SK-N-SH treated with all-trans-retinoic acid at 6 μM for 48 hours (cell line): ENCODE measurements at regions not wholly inside any gene's neighbourhood (a gene's known extent, or its start where the extent isn't known, plus 50 kb on each side); places are given as distances from the start of the nearest gene placed in this dataset.

Source experiments
- ATAC-seq: fragments of 200-7000 bp; cut with Tn5 transposase; 3 replicates; pipeline ENCODE4 v1.9.1; 2020; ENCODE audit warnings: mild to moderate bottlenecking, moderate library complexity
- BACH2 ChIP-seq: fragments of 250-450 bp; sonication (Bioruptor Pico); IDR thresholded peaks from 2 replicates; pipeline ENCODE4 v1.9.0; 2021; ENCODE audit warnings: mild to moderate bottlenecking, borderline replicate concordance
- CSDC2 ChIP-seq: fragments of 250-450 bp; sonication (Bioruptor Pico); IDR thresholded peaks from 2 replicates; pipeline ENCODE4 v1.5.0; 2020; ENCODE audit warnings: mild to moderate bottlenecking, moderate library complexity
- ESRRG ChIP-seq: fragments of 250-450 bp; sonication (Bioruptor Pico); IDR thresholded peaks from 2 replicates; pipeline ENCODE4 v1.6.1; 2021; ENCODE audit warnings: mild to moderate bottlenecking
- GLIS3 ChIP-seq: fragments of 250-450 bp; sonication (Bioruptor Pico); IDR thresholded peaks from 2 replicates; pipeline ENCODE4 v1.5.0; 2020; ENCODE audit warnings: mild to moderate bottlenecking, moderate library complexity
- ISL1 ChIP-seq: fragments of 250-450 bp; sonication (Bioruptor Pico); IDR thresholded peaks from 2 replicates; pipeline ENCODE4 v2.1.2; 2022; ENCODE audit warnings: mild to moderate bottlenecking, moderate library complexity
- OSR1 ChIP-seq: fragments of 250-450 bp; sonication (Bioruptor Pico); IDR thresholded peaks from 2 replicates; pipeline ENCODE4 v1.8.0; 2022; ENCODE audit warnings: moderate library complexity, mild to moderate bottlenecking, inconsistent platforms
- PPARA ChIP-seq: fragments of 250-450 bp; sonication (Bioruptor Pico); IDR thresholded peaks from 2 replicates; pipeline ENCODE4 v1.5.0; 2020; ENCODE audit warnings: mild to moderate bottlenecking, borderline replicate concordance
- RARB ChIP-seq: fragments of 250-450 bp; sonication (Bioruptor Pico); IDR thresholded peaks from 2 replicates; pipeline ENCODE4 v1.8.0; 2021; ENCODE audit warnings: mild to moderate bottlenecking, moderate library complexity
- SNAI2 ChIP-seq: fragments of 250-450 bp; sonication (Bioruptor Pico); IDR thresholded peaks from 2 replicates; pipeline ENCODE4 v1.5.0; 2020; ENCODE audit warnings: mild to moderate bottlenecking, moderate library complexity
- TCF4 ChIP-seq: fragments of 250-450 bp; sonication (Bioruptor Pico); IDR thresholded peaks from 2 replicates; pipeline ENCODE4 v1.8.0; 2021; ENCODE audit warnings: mild to moderate bottlenecking, moderate library complexity, borderline replicate concordance
- TSHZ2 ChIP-seq: fragments of 250-450 bp; sonication (Bioruptor Pico); IDR thresholded peaks from 2 replicates; pipeline ENCODE4 v1.5.0; 2020; ENCODE audit warnings: mild to moderate bottlenecking, moderate library complexity
- ZC3H10 ChIP-seq: fragments of 250-450 bp; sonication (Bioruptor Pico); IDR thresholded peaks from 2 replicates; pipeline ENCODE4 v1.5.1; 2021; ENCODE audit warnings: mild to moderate bottlenecking, moderate library complexity
- ZFP3 ChIP-seq: fragments of 250-450 bp; sonication (Bioruptor Pico); IDR thresholded peaks from 2 replicates; pipeline ENCODE4 v1.5.0; 2020; ENCODE audit warnings: mild to moderate bottlenecking, moderate library complexity
- ZFP30 ChIP-seq: fragments of 450-650 bp; formaldehyde crosslinking; IDR thresholded peaks from 2 replicates; pipeline ENCODE4 v1.5.0; 2022; ENCODE audit warnings: mild to moderate bottlenecking, moderate library complexity
- ZNF565 ChIP-seq: fragments of 450-650 bp; formaldehyde crosslinking; conservative IDR thresholded peaks from 2 replicates; pipeline ENCODE4 v1.5.0; 2020; ENCODE audit warnings: low read depth, mild to moderate bottlenecking, moderate library complexity
- ZNF70 ChIP-seq: fragments of 450-650 bp; formaldehyde crosslinking; IDR thresholded peaks from 2 replicates; pipeline ENCODE4 v1.5.0; 2020; ENCODE audit warnings: mild to moderate bottlenecking, moderate library complexity
- ZNF8 ChIP-seq: fragments of 450-650 bp; formaldehyde crosslinking; IDR thresholded peaks from 2 replicates; pipeline ENCODE4 v1.5.0; 2020; ENCODE audit warnings: mild to moderate bottlenecking, moderate library complexity
- TF ChIP-seq, protein P1 (sequence below): fragments of 250-450 bp; sonication (Bioruptor Pico); IDR thresholded peaks from 2 replicates; pipeline ENCODE4 v1.5.1; 2020; ENCODE audit warnings: low read depth, mild to moderate bottlenecking, moderate library complexity
- TF ChIP-seq, protein P2 (sequence below): fragments of 250-450 bp; sonication (Bioruptor Pico); IDR thresholded peaks from 2 replicates; pipeline ENCODE4 v1.8.0; 2021; ENCODE audit warnings: low read depth, mild to moderate bottlenecking, moderate library complexity, borderline replicate concordance
- TF ChIP-seq, protein P3 (sequence below): fragments of 250-450 bp; sonication (Bioruptor Pico); IDR thresholded peaks from 2 replicates; pipeline ENCODE4 v1.5.1; 2021; ENCODE audit warnings: mild to moderate bottlenecking, moderate library complexity
- TF ChIP-seq, protein P4 (sequence below): fragments of 250-450 bp; sonication (Bioruptor Pico); IDR thresholded peaks from 2 replicates; pipeline ENCODE4 v1.8.0; 2020; ENCODE audit warnings: mild to moderate bottlenecking, moderate library complexity, borderline replicate concordance

- ATAC-seq, result no peak
- no peak for TF ChIP-seq SNAI2 (CRISPR knock-in tag)
- TF ChIP-seq, protein P1, sequence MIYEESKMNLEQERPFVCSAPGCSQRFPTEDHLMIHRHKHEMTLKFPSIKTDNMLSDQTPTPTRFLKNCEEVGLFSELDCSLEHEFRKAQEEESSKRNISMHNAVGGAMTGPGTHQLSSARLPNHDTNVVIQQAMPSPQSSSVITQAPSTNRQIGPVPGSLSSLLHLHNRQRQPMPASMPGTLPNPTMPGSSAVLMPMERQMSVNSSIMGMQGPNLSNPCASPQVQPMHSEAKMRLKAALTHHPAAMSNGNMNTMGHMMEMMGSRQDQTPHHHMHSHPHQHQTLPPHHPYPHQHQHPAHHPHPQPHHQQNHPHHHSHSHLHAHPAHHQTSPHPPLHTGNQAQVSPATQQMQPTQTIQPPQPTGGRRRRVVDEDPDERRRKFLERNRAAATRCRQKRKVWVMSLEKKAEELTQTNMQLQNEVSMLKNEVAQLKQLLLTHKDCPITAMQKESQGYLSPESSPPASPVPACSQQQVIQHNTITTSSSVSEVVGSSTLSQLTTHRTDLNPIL (CRISPR knock-in tag), result no peak
- TF ChIP-seq CSDC2 (CRISPR knock-in tag), result no peak
- TF ChIP-seq ZNF70 (CRISPR knock-in tag), result no peak
- no peak for TF ChIP-seq BACH2
These were observed 473.4 kb upstream of the TRIB2 start for GRCh38 chr2:12243381-12243780.

GRCh38 chr2:12244070-12244469 lies 472.7 kb upstream of the TRIB2 start:
- no peak for ATAC-seq
- TF ChIP-seq, protein P2, sequence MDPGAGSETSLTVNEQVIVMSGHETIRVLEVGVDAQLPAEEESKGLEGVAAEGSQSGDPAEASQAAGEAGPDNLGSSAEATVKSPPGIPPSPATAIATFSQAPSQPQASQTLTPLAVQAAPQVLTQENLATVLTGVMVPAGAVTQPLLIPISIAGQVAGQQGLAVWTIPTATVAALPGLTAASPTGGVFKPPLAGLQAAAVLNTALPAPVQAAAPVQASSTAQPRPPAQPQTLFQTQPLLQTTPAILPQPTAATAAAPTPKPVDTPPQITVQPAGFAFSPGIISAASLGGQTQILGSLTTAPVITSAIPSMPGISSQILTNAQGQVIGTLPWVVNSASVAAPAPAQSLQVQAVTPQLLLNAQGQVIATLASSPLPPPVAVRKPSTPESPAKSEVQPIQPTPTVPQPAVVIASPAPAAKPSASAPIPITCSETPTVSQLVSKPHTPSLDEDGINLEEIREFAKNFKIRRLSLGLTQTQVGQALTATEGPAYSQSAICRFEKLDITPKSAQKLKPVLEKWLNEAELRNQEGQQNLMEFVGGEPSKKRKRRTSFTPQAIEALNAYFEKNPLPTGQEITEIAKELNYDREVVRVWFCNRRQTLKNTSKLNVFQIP, result no peak
- TF ChIP-seq, protein P3, sequence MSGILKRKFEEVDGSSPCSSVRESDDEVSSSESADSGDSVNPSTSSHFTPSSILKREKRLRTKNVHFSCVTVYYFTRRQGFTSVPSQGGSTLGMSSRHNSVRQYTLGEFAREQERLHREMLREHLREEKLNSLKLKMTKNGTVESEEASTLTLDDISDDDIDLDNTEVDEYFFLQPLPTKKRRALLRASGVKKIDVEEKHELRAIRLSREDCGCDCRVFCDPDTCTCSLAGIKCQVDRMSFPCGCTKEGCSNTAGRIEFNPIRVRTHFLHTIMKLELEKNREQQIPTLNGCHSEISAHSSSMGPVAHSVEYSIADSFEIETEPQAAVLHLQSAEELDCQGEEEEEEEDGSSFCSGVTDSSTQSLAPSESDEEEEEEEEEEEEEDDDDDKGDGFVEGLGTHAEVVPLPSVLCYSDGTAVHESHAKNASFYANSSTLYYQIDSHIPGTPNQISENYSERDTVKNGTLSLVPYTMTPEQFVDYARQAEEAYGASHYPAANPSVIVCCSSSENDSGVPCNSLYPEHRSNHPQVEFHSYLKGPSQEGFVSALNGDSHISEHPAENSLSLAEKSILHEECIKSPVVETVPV (CRISPR knock-in tag), result no peak
- TF ChIP-seq TSHZ2 (CRISPR knock-in tag) (no peak), ZNF8 (CRISPR knock-in tag) (no peak)

GRCh38 chr2:12251121-12251520 lies 465.6 kb upstream of the TRIB2 start:
- ATAC-seq, result no peak
- TF ChIP-seq, protein P4, sequence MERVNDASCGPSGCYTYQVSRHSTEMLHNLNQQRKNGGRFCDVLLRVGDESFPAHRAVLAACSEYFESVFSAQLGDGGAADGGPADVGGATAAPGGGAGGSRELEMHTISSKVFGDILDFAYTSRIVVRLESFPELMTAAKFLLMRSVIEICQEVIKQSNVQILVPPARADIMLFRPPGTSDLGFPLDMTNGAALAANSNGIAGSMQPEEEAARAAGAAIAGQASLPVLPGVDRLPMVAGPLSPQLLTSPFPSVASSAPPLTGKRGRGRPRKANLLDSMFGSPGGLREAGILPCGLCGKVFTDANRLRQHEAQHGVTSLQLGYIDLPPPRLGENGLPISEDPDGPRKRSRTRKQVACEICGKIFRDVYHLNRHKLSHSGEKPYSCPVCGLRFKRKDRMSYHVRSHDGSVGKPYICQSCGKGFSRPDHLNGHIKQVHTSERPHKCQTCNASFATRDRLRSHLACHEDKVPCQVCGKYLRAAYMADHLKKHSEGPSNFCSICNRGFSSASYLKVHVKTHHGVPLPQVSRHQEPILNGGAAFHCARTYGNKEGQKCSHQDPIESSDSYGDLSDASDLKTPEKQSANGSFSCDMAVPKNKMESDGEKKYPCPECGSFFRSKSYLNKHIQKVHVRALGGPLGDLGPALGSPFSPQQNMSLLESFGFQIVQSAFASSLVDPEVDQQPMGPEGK (CRISPR knock-in tag), result no peak
- no peak for TF ChIP-seq RARB (CRISPR knock-in tag)
- TF ChIP-seq CSDC2 (CRISPR knock-in tag), result no peak
- no peak for TF ChIP-seq GLIS3 (CRISPR knock-in tag)
- TF ChIP-seq BACH2, result no peak
- no peak for TF ChIP-seq ZNF70 (CRISPR knock-in tag)
- TF ChIP-seq, protein P3 (CRISPR knock-in tag), result no peak
- TF ChIP-seq ZFP3, result no peak
- TF ChIP-seq ZFP30 (CRISPR knock-in tag), result no peak
- TF ChIP-seq SNAI2 (CRISPR knock-in tag), result no peak
- no peak for TF ChIP-seq OSR1 (CRISPR knock-in tag)
- TF ChIP-seq ZC3H10 (CRISPR knock-in tag), result no peak
- TF ChIP-seq ISL1 (CRISPR knock-in tag), result no peak
- TF ChIP-seq ZNF8 (CRISPR knock-in tag), result no peak
- TF ChIP-seq TCF4 (CRISPR knock-in tag), result no peak
- TF ChIP-seq, protein P1 (CRISPR knock-in tag), result no peak
- no peak for TF ChIP-seq ZNF565 (CRISPR knock-in tag)
- no peak for TF ChIP-seq PPARA (CRISPR knock-in tag)
- TF ChIP-seq ESRRG (CRISPR knock-in tag), result no peak
